ENCODE measurements at regions not wholly inside any gene's neighbourhood (a gene's known extent, or its start where the extent isn't known, plus 50 kb on each side); places are given as distances from the start of the nearest gene placed in this dataset.

DNA sequence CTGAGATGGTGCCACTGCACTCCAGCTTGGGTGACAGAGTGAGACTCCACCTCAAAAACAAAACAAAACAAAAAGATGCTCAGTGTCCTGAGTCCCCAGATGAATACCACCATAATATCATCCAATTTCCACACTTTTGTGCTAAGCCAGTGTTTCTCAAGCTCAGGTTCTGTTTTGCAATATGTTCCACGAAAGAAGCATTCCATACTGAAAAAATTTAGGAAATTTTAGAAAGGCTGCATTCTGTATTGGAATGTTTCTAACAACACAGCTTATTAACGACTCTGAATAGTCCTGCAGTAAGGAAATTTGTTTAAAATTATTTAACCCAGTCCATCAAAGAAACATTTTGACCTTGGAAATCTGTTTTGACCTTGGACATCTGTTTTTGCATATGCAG lies 142.4 kb downstream of the EPC1 start:
- Mint-ChIP-seq H3K27me3 (ENCODE audit: low read depth) (no peaks in the 10 kb centered on the region), H3K27ac (no peak overlapping the region), H3K4me3 (no peak overlapping the region), H3K36me3 (no peaks in the 10 kb centered on the region), H3K9me3 (peaks cover 7% of the 10 kb centered on the region), H3K4me1 (0 out of 2 replicates have a peak, but pooled peaks cover 4% of the 10 kb centered on the region)
- TF ChIP-seq, protein P1, sequence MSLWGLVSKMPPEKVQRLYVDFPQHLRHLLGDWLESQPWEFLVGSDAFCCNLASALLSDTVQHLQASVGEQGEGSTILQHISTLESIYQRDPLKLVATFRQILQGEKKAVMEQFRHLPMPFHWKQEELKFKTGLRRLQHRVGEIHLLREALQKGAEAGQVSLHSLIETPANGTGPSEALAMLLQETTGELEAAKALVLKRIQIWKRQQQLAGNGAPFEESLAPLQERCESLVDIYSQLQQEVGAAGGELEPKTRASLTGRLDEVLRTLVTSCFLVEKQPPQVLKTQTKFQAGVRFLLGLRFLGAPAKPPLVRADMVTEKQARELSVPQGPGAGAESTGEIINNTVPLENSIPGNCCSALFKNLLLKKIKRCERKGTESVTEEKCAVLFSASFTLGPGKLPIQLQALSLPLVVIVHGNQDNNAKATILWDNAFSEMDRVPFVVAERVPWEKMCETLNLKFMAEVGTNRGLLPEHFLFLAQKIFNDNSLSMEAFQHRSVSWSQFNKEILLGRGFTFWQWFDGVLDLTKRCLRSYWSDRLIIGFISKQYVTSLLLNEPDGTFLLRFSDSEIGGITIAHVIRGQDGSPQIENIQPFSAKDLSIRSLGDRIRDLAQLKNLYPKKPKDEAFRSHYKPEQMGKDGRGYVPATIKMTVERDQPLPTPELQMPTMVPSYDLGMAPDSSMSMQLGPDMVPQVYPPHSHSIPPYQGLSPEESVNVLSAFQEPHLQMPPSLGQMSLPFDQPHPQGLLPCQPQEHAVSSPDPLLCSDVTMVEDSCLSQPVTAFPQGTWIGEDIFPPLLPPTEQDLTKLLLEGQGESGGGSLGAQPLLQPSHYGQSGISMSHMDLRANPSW (CRISPR knock-in tag; conservative IDR thresholded peaks at IDR 0.05; ENCODE audit: low read depth) = no peak
- no peak for TF ChIP-seq ZNF138 (CRISPR knock-in tag; conservative IDR thresholded peaks at IDR 0.05)
- TF ChIP-seq ATF1 (CRISPR knock-in tag; IDR thresholded peaks at IDR 0.05) = no peak
- TF ChIP-seq RELA (CRISPR knock-in tag; IDR thresholded peaks at IDR 0.05; ENCODE audit: borderline replicate concordance) = no peak
- no peak for TF ChIP-seq NFE2L1 (CRISPR knock-in tag; IDR thresholded peaks at IDR 0.05)
- no peak for TF ChIP-seq CREM (CRISPR knock-in tag; IDR thresholded peaks at IDR 0.05)
- no peak for ATAC-seq
- ChIA-PET POLR2A (no interaction called here), CTCF (interaction anchor here (0.8 kb wide), 1 partner anchor 14 kb away, joined by 5 read pairs; no protein-coding TSS in a partner anchor)
- no peak for DNase-seq (ENCODE audit: low spot score)

DNA sequence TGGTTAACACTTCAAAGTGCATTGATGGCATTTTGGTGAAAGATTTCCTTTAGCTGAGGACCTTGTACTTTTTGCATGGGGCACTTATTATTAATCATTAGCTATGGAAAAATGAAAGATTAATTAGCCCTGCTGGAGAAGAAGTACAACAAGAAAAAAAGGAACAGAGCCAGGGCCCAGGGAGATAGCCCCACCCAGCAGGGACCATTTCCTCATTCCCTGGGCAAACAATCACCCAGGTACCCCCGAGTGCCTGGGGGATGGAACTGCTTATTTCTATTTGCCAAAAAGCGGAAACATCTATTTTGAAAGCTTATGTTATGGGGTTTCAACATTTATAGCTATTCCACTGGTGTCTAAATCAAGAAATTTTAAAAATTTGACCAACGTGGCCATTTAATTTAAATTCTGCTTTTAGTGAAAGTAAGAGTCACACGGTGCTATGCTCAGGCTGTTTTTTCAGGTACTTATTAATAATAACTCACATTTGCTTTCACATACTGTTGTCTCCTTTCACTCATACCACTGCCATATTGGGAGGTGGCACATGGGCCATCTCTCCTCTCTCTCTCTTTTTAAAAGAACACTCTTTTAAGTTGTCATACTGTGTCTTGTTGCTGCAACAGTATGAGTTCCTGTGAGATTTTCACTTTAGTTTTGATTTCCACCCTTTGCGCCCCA lies 143.6 kb upstream of the KIF5B start:
- Mint-ChIP-seq H3K4me1 (0 out of 2 replicates have a peak, but pooled peaks cover 4% of the 10 kb centered on the region), H3K27me3 (ENCODE audit: low read depth) (no peaks in the 10 kb centered on the region), H3K9me3 (peaks cover 7% of the 10 kb centered on the region), H3K27ac (no peak overlapping the region), H3K36me3 (no peaks in the 10 kb centered on the region), H3K4me3 (no peak overlapping the region)
- ATAC-seq = no peak
- ChIA-PET POLR2A (no interaction called here), CTCF (no interaction called here)
- DNase-seq (ENCODE audit: low spot score) = no peak
- no peak for TF ChIP-seq GTF2I (CRISPR knock-in tag; conservative IDR thresholded peaks at IDR 0.05)
- TF ChIP-seq NFYB (CRISPR knock-in tag; conservative IDR thresholded peaks at IDR 0.05; ENCODE audit: low read depth) = no peak
- no peak for TF ChIP-seq TEAD4 (CRISPR knock-in tag; IDR thresholded peaks at IDR 0.05)
- TF ChIP-seq, protein P2, sequence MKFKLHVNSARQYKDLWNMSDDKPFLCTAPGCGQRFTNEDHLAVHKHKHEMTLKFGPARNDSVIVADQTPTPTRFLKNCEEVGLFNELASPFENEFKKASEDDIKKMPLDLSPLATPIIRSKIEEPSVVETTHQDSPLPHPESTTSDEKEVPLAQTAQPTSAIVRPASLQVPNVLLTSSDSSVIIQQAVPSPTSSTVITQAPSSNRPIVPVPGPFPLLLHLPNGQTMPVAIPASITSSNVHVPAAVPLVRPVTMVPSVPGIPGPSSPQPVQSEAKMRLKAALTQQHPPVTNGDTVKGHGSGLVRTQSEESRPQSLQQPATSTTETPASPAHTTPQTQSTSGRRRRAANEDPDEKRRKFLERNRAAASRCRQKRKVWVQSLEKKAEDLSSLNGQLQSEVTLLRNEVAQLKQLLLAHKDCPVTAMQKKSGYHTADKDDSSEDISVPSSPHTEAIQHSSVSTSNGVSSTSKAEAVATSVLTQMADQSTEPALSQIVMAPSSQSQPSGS (CRISPR knock-in tag; IDR thresholded peaks at IDR 0.05; ENCODE audit: borderline replicate concordance, low read depth) = no peak
- TF ChIP-seq, protein P1 (CRISPR knock-in tag; conservative IDR thresholded peaks at IDR 0.05; ENCODE audit: low read depth) = no peak
- TF ChIP-seq, protein P3, sequence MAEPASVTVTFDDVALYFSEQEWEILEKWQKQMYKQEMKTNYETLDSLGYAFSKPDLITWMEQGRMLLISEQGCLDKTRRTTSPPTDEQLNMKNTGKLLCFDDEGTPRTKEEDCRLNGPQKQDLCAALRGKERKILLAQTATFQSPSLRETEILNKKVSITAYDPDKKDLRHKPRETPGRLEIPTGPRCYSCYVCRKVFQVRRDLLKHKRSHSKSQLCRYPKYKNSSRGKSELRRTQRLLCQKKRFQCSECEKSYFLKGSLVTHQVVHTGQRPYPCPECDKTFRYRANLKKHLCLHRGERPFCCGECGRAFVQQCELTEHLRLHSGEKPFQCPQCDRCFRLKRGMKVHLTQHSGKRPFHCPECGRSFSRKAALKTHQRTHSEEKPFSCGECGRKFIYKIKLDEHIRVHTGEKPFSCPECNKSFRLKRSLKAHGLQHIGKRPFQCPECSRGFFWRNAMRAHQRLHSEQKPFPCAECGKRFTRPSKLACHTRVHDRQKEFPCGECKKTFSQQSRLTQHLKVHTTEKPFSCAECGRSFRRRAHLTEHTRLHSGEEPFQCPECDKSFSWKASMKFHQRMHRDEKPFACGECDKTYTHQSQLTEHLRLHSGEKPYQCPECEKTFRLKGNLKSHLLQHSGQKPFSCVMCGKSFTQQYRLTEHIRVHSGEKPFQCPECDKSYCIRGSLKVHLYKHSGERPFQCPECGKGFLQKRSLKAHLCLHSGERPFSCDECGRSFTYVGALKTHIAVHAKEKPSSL (CRISPR knock-in tag; conservative IDR thresholded peaks at IDR 0.05) = no peak
- no peak for TF ChIP-seq NFATC4 (CRISPR knock-in tag; IDR thresholded peaks at IDR 0.05)
- TF ChIP-seq SP1 (CRISPR knock-in tag; conservative IDR thresholded peaks at IDR 0.05) = no peak
- TF ChIP-seq, protein P4, sequence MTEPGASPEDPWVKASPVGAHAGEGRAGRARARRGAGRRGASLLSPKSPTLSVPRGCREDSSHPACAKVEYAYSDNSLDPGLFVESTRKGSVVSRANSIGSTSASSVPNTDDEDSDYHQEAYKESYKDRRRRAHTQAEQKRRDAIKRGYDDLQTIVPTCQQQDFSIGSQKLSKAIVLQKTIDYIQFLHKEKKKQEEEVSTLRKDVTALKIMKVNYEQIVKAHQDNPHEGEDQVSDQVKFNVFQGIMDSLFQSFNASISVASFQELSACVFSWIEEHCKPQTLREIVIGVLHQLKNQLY (CRISPR knock-in tag; IDR thresholded peaks at IDR 0.05) = no peak
- no peak for TF ChIP-seq ATF1 (CRISPR knock-in tag; IDR thresholded peaks at IDR 0.05)
- no peak for TF ChIP-seq RELA (CRISPR knock-in tag; IDR thresholded peaks at IDR 0.05; ENCODE audit: borderline replicate concordance)
- TF ChIP-seq, protein P5, sequence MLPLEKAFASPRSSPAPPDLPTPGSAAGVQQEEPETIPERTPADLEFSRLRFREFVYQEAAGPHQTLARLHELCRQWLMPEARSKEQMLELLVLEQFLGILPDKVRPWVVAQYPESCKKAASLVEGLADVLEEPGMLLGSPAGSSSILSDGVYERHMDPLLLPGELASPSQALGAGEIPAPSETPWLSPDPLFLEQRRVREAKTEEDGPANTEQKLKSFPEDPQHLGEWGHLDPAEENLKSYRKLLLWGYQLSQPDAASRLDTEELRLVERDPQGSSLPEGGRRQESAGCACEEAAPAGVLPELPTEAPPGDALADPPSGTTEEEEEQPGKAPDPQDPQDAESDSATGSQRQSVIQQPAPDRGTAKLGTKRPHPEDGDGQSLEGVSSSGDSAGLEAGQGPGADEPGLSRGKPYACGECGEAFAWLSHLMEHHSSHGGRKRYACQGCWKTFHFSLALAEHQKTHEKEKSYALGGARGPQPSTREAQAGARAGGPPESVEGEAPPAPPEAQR (CRISPR knock-in tag; IDR thresholded peaks at IDR 0.05) = no peak
- no peak for TF ChIP-seq ZNF416 (CRISPR knock-in tag; IDR thresholded peaks at IDR 0.05)
- no peak for TF ChIP-seq SMAD4 (CRISPR knock-in tag; IDR thresholded peaks at IDR 0.05)
- TF ChIP-seq MYBL2 (CRISPR knock-in tag; IDR thresholded peaks at IDR 0.05) = no peak
- TF ChIP-seq, protein P6, sequence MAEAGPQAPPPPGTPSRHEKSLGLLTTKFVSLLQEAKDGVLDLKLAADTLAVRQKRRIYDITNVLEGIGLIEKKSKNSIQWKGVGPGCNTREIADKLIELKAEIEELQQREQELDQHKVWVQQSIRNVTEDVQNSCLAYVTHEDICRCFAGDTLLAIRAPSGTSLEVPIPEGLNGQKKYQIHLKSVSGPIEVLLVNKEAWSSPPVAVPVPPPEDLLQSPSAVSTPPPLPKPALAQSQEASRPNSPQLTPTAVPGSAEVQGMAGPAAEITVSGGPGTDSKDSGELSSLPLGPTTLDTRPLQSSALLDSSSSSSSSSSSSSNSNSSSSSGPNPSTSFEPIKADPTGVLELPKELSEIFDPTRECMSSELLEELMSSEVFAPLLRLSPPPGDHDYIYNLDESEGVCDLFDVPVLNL (CRISPR knock-in tag; IDR thresholded peaks at IDR 0.05; ENCODE audit: borderline replicate concordance, low read depth) = no peak

Data from WTC11 (cell line).